ENCODE measurements at regions not wholly inside any gene's neighbourhood (a gene's known extent, or its start where the extent isn't known, plus 50 kb on each side); places are given as distances from the start of the nearest gene placed in this dataset.

GRCh38 chr1:217189362-217189761 lies 441.5 kb downstream of the GPATCH2 start:
- Histone ChIP-seq H3K36me3 (ENCODE audit: control insufficient read depth, insufficient read depth, low read length) (no peaks in the 10 kb centered on the region), H3K9me1 (ENCODE audit: insufficient read depth, low read length) (no peaks in the 10 kb centered on the region), H2AK5ac (ENCODE audit: low read depth, low read length) (no peak overlapping the region), H3K56ac (ENCODE audit: extremely low read depth, insufficient read depth, low read length) (no peak overlapping the region), H3K4me1 (ENCODE audit: control insufficient read depth, insufficient read depth, low read length) (no peaks in the 10 kb centered on the region), H4K8ac (ENCODE audit: low read depth in 2 of 2, low read length in 2 of 2) (no peak overlapping the region), H2BK5ac (ENCODE audit: low read depth, low read length, poor library complexity, severe bottlenecking) (no peak overlapping the region), H2BK20ac (ENCODE audit: low read depth, low read length) (no peak overlapping the region), H3K79me1 (ENCODE audit: low read depth in 1 of 2, low read length in 2 of 2) (no peaks in the 10 kb centered on the region), H3K27me3 (ENCODE audit: control insufficient read depth, insufficient read depth, low read length) (no peaks in the 10 kb centered on the region), H3K4me2 (ENCODE audit: low read depth, low read length) (no peak overlapping the region), H4K20me1 (ENCODE audit: insufficient read depth, low read length) (no peaks in the 10 kb centered on the region), H4K91ac (ENCODE audit: insufficient read depth, low read depth, low read length) (no peak overlapping the region), H2BK120ac (ENCODE audit: low read depth, low read length) (no peak overlapping the region), H2BK15ac (ENCODE audit: low read depth, low read length) (no peak overlapping the region), H3K4ac (ENCODE audit: low read depth, low read length) (no peak overlapping the region), H3K27ac (ENCODE audit: insufficient read depth, low read length) (no peak overlapping the region), H3K4me3 (ENCODE audit: insufficient read depth, low read depth, low read length) (no peak overlapping the region), H3K14ac (replicated peaks; ENCODE audit: low read depth, low read length) (no peak overlapping the region), H3K23ac (ENCODE audit: low read depth, low read length) (no peak overlapping the region), H2AK9ac (replicated peaks; ENCODE audit: low read depth, low read length, poor library complexity) (no peak overlapping the region), H3K9me3 (ENCODE audit: control insufficient read depth, insufficient read depth, low read length) (no peaks in the 10 kb centered on the region), H4K5ac (ENCODE audit: low read depth, low read length) (no peak overlapping the region), H3K9ac (ENCODE audit: low read depth, low read length) (no peak overlapping the region), H3K18ac (ENCODE audit: low read depth, low read length) (no peak overlapping the region), H2AFZ (replicated peaks; ENCODE audit: low read length, poor library complexity) (no peak overlapping the region)
- intact Hi-C loops (cut with micrococcal nuclease): no loop called here
- no CpG with 5 or more reads among the region's 1 CpG for WGBS, 2 experiments (ENCODE audit: extremely low coverage in 2 of 2, insufficient read length in 1 of 2)
- CTCF ChIA-PET: interaction anchor here (0.9 to 1.4 kb wide), 2 partner anchors 9 to 87 kb away, joined by 3 read pairs; no protein-coding TSS in a partner anchor
- BruUV-seq (replicated peaks): no TSS peak
- dilution Hi-C loops (cut with HindIII; ENCODE audit: low sequenced_read_pairs, unreplicated experiment): no loop called here
- ATAC-seq (ENCODE audit: low read depth) (no peak), DNase-seq (no peak)
- in situ Hi-C loops (cut with MboI; ENCODE audit: low sequenced_read_pairs): no loop called here
- POLR2A ChIA-PET (ENCODE audit: unreplicated experiment): no interaction called here
- TF ChIP-seq USF2 (IDR thresholded peaks at IDR 0.05; ENCODE audit: low read depth, low read length): no peak
- TF ChIP-seq ELK1 (IDR thresholded peaks at IDR 0.05; ENCODE audit: borderline replicate concordance, low read depth, low read length): no peak
- no peak for TF ChIP-seq CEBPB (IDR thresholded peaks at IDR 0.05; ENCODE audit: low read depth, low read length)
- no peak for TF ChIP-seq MAFK (IDR thresholded peaks at IDR 0.05; ENCODE audit: low read depth, low read length)
- no peak for TF ChIP-seq POLR2A (IDR thresholded peaks at IDR 0.05; ENCODE audit: low read depth, low read length)
- no peak for TF ChIP-seq RFX5 (IDR thresholded peaks at IDR 0.05; ENCODE audit: low read depth, low read length)
- no peak for TF ChIP-seq NFE2L2 (IDR thresholded peaks at IDR 0.05; ENCODE audit: low read depth, low read length)
- TF ChIP-seq FOS (IDR thresholded peaks at IDR 0.05; ENCODE audit: low read depth, low read length): no peak
- no peak for TF ChIP-seq RAD21 (IDR thresholded peaks at IDR 0.05; ENCODE audit: low read length)
- TF ChIP-seq CTCF (conservative IDR thresholded peaks at IDR 0.05; ENCODE audit: low read depth, low read length): no peak
- TF ChIP-seq MAZ (IDR thresholded peaks at IDR 0.05; ENCODE audit: borderline replicate concordance, low read depth, low read length): no peak
- TF ChIP-seq RCOR1 (IDR thresholded peaks at IDR 0.05; ENCODE audit: insufficient replicate concordance, low read length): no peak
- no peak for TF ChIP-seq MXI1 (IDR thresholded peaks at IDR 0.05; ENCODE audit: borderline replicate concordance, low read depth, low read length)
- TF ChIP-seq SMC3 (IDR thresholded peaks at IDR 0.05; ENCODE audit: low read depth, low read length): no peak
- TF ChIP-seq CHD1 (IDR thresholded peaks at IDR 0.05; ENCODE audit: low read depth, low read length): no peak
- TF ChIP-seq BHLHE40 (IDR thresholded peaks at IDR 0.05; ENCODE audit: low read depth, low read length): no peak

Measured in IMR-90 (cell line).